ENCODE measurements at regions not wholly inside any gene's neighbourhood (a gene's known extent, or its start where the extent isn't known, plus 50 kb on each side); places are given as distances from the start of the nearest gene placed in this dataset.

- peaks cover 2% of the 10 kb centered on the region for H3K27me3 Mint-ChIP-seq
- H3K27ac Mint-ChIP-seq: no peak overlapping the region
- no peaks in the 10 kb centered on the region for H3K4me1 Mint-ChIP-seq
- no peak overlapping the region for H3K4me3 Mint-ChIP-seq
- no peaks in the 10 kb centered on the region for H3K36me3 Mint-ChIP-seq
- H3K9me3 Mint-ChIP-seq: no peaks in the 10 kb centered on the region
Measured at GRCh38 chr2:102986826-102987490, 225.1 kb downstream of the TMEM182 start.

- Mint-ChIP-seq H3K36me3 (no peaks in the 10 kb centered on the region), H3K27ac (no peak overlapping the region), H3K9me3 (no peaks in the 10 kb centered on the region), H3K4me3 (no peak overlapping the region), H3K27me3 (no peaks in the 10 kb centered on the region), H3K4me1 (no peaks in the 10 kb centered on the region)
Measured at GRCh38 chr2:102992607-102993006, 230.8 kb downstream of the TMEM182 start.

- Mint-ChIP-seq H3K4me1 (no peaks in the 10 kb centered on the region), H3K27me3 (peaks cover 1% of the 10 kb centered on the region), H3K27ac (no peak overlapping the region)
Measured at GRCh38 chr2:102999958-103000357, 238.1 kb downstream of the TMEM182 start.

GRCh38 chr2:103002954-103003353 is 241.1 kb downstream of the TMEM182 start:
- H3K27me3 Mint-ChIP-seq: peaks cover under 1% of the 10 kb centered on the region
- H3K4me3 Mint-ChIP-seq: no peak overlapping the region
- H3K27ac Mint-ChIP-seq: no peak overlapping the region
- no peaks in the 10 kb centered on the region for H3K36me3 Mint-ChIP-seq
- H3K4me1 Mint-ChIP-seq: no peaks in the 10 kb centered on the region
- peaks cover 7% of the 10 kb centered on the region for H3K9me3 Mint-ChIP-seq

More at GRCh38 chr2:102999958-103000357, 238.1 kb downstream of the TMEM182 start:
- H3K4me3 Mint-ChIP-seq: no peak overlapping the region
- peaks cover 7% of the 10 kb centered on the region for H3K9me3 Mint-ChIP-seq
- H3K36me3 Mint-ChIP-seq: no peaks in the 10 kb centered on the region

GRCh38 chr2:103003750-103004260 is 242.0 kb downstream of the TMEM182 start:
- H3K27ac Mint-ChIP-seq: peak overlapping the region; percentile 47
- no peaks in the 10 kb centered on the region for H3K36me3 Mint-ChIP-seq
- no peaks in the 10 kb centered on the region for H3K4me1 Mint-ChIP-seq
- no peak overlapping the region for H3K4me3 Mint-ChIP-seq
- H3K27me3 Mint-ChIP-seq: no peaks in the 10 kb centered on the region
- peaks cover 7% of the 10 kb centered on the region for H3K9me3 Mint-ChIP-seq

GRCh38 chr2:103004426-103004942 is 242.7 kb downstream of the TMEM182 start:
- no peaks in the 10 kb centered on the region for H3K27me3 Mint-ChIP-seq
- H3K27ac Mint-ChIP-seq: no peak overlapping the region
- no peaks in the 10 kb centered on the region for H3K36me3 Mint-ChIP-seq
- peaks cover 7% of the 10 kb centered on the region for H3K9me3 Mint-ChIP-seq
- no peak overlapping the region for H3K4me3 Mint-ChIP-seq
- H3K4me1 Mint-ChIP-seq: no peaks in the 10 kb centered on the region

- H3K9me3 Mint-ChIP-seq: peaks cover 7% of the 10 kb centered on the region
- no peaks in the 10 kb centered on the region for H3K27me3 Mint-ChIP-seq
- no peaks in the 10 kb centered on the region for H3K4me1 Mint-ChIP-seq
- no peak overlapping the region for H3K4me3 Mint-ChIP-seq
- H3K27ac Mint-ChIP-seq: no peak overlapping the region
- no peaks in the 10 kb centered on the region for H3K36me3 Mint-ChIP-seq
Measured at GRCh38 chr2:103005393-103005792, 243.6 kb downstream of the TMEM182 start.

GRCh38 chr2:103007086-103007485 is 245.3 kb downstream of the TMEM182 start:
- no peaks in the 10 kb centered on the region for H3K27me3 Mint-ChIP-seq
- no peaks in the 10 kb centered on the region for H3K9me3 Mint-ChIP-seq
- no peak overlapping the region for H3K27ac Mint-ChIP-seq
- no peaks in the 10 kb centered on the region for H3K36me3 Mint-ChIP-seq
- no peaks in the 10 kb centered on the region for H3K4me1 Mint-ChIP-seq
- no peak overlapping the region for H3K4me3 Mint-ChIP-seq

GRCh38 chr2:103008586-103008985 is 246.8 kb downstream of the TMEM182 start:
- no peaks in the 10 kb centered on the region for H3K36me3 Mint-ChIP-seq
- H3K9me3 Mint-ChIP-seq: no peaks in the 10 kb centered on the region
- no peaks in the 10 kb centered on the region for H3K4me1 Mint-ChIP-seq
- no peak overlapping the region for H3K4me3 Mint-ChIP-seq
- no peaks in the 10 kb centered on the region for H3K27me3 Mint-ChIP-seq
- no peak overlapping the region for H3K27ac Mint-ChIP-seq

GRCh38 chr2:103009871-103010270 is 248.0 kb downstream of the TMEM182 start:
- no peaks in the 10 kb centered on the region for H3K27me3 Mint-ChIP-seq
- H3K9me3 Mint-ChIP-seq: no peaks in the 10 kb centered on the region
- H3K4me1 Mint-ChIP-seq: no peaks in the 10 kb centered on the region
- no peaks in the 10 kb centered on the region for H3K36me3 Mint-ChIP-seq
- no peak overlapping the region for H3K27ac Mint-ChIP-seq
- H3K4me3 Mint-ChIP-seq: no peak overlapping the region

- Mint-ChIP-seq H3K27me3 (no peaks in the 10 kb centered on the region), H3K4me1 (no peaks in the 10 kb centered on the region), H3K27ac (no peak overlapping the region), H3K4me3 (no peak overlapping the region), H3K9me3 (no peaks in the 10 kb centered on the region), H3K36me3 (no peaks in the 10 kb centered on the region)
Measured at GRCh38 chr2:103010306-103010705, 248.5 kb downstream of the TMEM182 start.

GRCh38 chr2:103010751-103011150 is 248.9 kb downstream of the TMEM182 start:
- Mint-ChIP-seq H3K4me3 (no peak overlapping the region), H3K36me3 (no peaks in the 10 kb centered on the region), H3K27me3 (no peaks in the 10 kb centered on the region), H3K9me3 (no peaks in the 10 kb centered on the region), H3K4me1 (no peaks in the 10 kb centered on the region), H3K27ac (no peak overlapping the region)

GRCh38 chr2:103012590-103012989 is 250.8 kb downstream of the TMEM182 start:
- Mint-ChIP-seq H3K36me3 (no peaks in the 10 kb centered on the region), H3K9me3 (no peaks in the 10 kb centered on the region), H3K27ac (no peak overlapping the region), H3K27me3 (no peaks in the 10 kb centered on the region), H3K4me3 (no peak overlapping the region), H3K4me1 (no peaks in the 10 kb centered on the region)

- Mint-ChIP-seq H3K4me1 (no peaks in the 10 kb centered on the region), H3K9me3 (no peaks in the 10 kb centered on the region), H3K27me3 (peaks cover 2% of the 10 kb centered on the region), H3K27ac (no peak overlapping the region), H3K4me3 (no peak overlapping the region), H3K36me3 (no peaks in the 10 kb centered on the region)
Measured at GRCh38 chr2:103025056-103025455, 263.2 kb downstream of the TMEM182 start.

GRCh38 chr2:103028181-103028580 is 266.4 kb downstream of the TMEM182 start:
- Mint-ChIP-seq H3K27me3 (peaks cover 2% of the 10 kb centered on the region), H3K4me3 (no peak overlapping the region)

More at GRCh38 chr2:103028181-103028580, 266.4 kb downstream of the TMEM182 start:
- Mint-ChIP-seq H3K9me3 (no peaks in the 10 kb centered on the region), H3K4me1 (no peaks in the 10 kb centered on the region), H3K36me3 (no peaks in the 10 kb centered on the region), H3K27ac (no peak overlapping the region)

Measured in activated naive CD4-positive, alpha-beta T cell treated with anti-CD3 and anti-CD28 coated beads, Interleukin-2, amount 50 U/mL, for 24 hours (primary cell).